Stimulated activated CD8-positive, alpha-beta memory T cell treated with anti-CD3 and anti-CD28 coated beads, Interleukin-12 subunit alpha, Interleukin-12 subunit beta, amount 100 ng/mL, for 1 hour (primary cell): ENCODE measurements at regions not wholly inside any gene's neighbourhood (a gene's known extent, or its start where the extent isn't known, plus 50 kb on each side); places are given as distances from the start of the nearest gene placed in this dataset.
"Not testable (repeated sequence)": the region's sequence is repeated elsewhere in the genome, so short reads cannot be mapped to it uniquely, and the experiment has no call there.

ENCODE experiments used
- DNase-seq: peaks from one replicate; pipeline ENCODE4 v3.0.0-alpha.2; 2020; ENCODE audit warnings: low read depth

DNA sequence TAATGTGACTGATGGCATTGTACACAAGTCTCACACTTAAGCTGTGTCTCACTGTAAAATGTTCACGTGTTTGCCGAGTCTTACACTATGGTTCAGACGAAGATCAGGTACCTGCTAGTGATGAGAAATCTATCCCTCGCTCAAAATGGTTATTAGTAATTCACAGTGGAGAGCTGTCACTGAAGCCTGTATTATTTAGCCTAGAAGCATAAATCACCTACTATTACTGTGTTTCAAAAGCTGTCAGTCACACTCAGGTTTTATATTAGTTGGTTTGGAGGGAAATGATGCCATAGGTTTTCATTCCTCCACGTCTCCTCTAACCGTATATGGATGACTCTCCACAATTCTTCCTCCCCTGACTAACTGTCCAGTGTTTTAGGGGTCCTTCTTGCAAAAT lies 292.4 kb upstream of the ZEB2 start:
- no peak for DNase-seq

DNA sequence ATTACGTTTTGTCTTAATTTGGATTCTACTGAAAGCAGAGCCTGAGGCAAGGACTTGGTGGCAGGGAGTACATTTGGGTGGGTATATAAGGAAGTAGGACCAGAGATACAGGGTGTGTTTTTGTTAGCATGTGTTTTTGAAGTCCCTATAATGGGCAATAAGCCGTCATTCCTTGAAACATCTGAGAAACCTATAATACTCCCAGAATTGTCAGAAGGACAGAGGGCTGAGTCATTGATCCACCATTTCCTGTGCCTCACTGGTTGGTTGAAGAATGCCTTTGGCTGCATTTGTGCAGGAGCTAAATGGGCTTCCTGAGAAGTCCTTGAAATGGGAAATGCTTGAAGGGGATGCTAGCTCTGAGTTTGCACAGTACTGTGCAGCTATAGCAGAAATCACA lies 281.8 kb upstream of the ZEB2 start:
- no peak for DNase-seq

DNA sequence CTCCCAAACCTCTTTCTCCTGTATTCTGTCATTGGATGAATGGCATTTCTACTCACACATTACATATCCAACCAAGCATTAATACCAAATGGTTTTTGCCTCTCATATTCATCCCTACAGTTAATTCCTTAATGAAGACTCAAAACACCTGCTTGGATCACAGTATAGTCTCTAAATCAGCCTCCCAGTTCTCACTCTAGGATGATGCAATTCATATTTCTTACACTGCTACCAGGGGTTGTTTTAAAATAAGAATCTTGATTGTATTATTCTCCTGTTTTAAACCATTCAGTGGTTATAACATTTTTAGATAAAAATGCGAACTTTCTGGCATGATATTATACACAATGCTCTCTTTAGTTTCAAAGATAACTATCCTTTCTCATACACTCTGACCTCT lies 281.4 kb upstream of the ZEB2 start:
- no peak for DNase-seq

DNA sequence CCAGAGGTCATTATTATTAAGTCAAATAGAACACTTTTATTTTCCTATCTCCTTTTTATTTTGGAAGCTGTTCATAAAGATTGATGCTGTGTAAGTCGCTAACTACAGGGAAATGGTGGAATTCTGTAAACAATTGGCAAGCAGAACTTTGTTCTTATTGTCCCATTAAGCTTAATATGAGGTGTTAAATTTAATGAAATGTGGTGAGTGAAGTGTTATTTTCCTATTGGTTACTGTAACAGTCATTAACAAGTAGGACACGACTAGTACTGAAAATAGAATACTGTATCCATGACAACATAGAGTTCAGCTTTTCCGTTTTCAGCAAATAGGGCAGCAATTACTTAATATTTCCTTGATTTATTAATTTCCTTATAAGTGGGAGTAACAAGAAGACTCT lies 279.1 kb upstream of the ZEB2 start:
- DNase-seq = no peak

DNA sequence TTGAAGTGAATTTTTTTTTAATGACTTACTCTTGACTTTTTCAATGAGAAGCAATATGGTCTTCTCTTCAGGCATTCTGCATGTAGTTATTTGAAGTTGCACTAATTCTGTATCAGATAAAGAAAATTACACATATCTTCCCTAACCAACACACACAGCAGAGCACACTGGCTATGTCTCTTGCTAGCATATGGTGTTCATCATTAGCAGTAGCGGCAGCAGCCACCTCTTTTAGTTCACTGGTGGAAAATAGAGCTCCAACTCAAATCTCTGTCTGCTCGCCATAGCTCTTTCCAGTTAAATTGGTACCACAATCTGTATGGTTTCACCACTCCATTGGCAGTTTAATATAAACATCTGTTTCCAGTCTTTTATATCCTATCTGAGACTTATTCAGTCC lies 278.1 kb upstream of the ZEB2 start:
- no peak for DNase-seq

DNA sequence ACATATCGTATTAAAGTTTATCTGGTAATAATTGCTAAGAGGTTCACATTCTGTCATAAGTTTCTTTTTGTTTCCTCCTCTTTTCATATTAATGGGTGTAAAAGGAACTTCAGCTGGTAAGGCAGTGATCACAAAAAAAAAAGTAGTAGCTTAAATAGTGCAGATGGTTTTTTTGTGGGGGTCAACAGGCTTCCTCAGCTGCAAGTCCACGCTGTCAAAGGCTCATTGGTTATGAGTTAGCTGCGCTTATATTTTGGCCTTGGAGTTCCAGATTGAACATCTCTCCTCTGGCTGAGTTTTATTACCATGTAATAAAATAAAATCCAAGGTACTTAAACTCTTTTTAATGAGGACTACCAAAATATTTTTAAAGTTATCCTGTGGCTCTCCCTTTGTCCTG lies 277.0 kb upstream of the ZEB2 start:
- no peak for DNase-seq

DNA sequence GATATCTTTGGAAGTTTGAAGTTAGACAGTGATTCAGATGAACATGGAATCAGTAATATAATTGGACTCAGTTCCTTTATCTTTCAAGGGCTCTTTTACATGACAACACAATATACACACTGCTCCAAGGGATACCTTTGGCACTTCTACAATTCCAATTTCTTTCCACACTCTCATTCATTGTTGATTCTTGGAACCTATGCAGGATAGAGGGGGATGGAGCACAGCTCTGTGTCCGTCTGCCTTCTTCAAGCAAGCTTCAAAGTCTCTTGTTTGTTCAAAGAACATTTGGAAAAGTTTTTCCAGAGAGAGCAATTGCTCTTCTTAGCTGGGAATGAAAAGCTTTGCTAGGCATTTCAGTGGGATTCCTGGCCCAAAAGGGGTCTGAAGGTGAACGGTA lies 276.2 kb upstream of the ZEB2 start:
- DNase-seq = no peak

DNA sequence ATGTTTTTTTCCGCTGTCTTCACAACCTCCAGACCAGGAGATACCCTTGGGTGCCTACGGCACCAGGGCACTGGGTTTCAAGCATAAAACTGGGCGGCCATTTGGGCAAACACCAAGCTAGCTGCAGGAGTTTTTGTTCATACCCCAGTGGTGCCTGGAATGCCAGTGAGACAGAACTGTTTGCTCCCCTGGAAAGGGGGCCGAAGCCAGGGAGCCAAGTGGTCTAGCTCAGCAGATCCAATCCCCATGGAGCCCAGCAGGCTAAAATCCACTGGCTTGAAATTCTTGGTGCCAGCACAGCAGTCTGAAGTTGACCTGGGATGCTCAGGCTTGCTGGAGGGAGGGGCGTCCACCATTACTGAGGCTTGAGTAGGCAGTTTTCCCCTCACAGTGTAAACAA lies 265.3 kb upstream of the ZEB2 start:
- no peak for DNase-seq

DNA sequence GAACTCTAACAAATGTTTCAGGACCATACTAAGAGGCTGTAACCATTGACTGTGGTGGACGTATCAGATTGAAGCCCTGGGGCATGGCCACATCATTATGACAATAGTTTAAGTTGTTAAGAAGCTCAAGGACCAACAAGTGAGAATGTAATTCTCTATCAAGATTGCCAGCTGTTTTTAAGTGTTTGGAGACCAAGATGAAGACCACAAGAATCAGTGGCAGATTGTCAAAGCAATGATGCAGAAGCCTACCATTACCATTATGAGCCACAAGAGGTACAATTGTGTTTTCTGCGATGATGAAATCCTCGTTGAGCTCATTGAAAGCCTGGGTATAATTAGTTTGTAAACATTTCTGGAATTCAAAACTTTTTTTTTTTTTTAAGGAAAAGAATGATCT lies 261.1 kb upstream of the ZEB2 start:
- DNase-seq = no peak

DNA sequence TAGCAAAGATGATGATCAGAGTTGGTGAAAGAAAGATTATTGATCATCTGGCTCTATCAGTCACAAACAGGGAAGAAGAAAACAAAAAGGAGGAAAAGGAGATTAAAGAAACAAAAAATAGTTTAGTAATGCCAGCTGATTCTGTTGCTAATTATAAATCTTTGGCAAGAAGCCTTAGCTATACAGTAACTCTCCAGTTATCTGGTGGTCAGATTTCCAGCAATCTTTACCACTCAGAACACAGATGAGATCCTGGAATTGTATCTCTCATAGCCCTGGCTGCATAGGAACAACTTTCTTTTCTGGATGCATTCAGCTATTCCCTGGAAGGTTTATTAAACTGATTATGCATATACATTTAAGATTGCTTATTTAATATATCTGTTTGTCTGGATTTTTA lies 256.8 kb upstream of the ZEB2 start:
- no peak for DNase-seq

DNA sequence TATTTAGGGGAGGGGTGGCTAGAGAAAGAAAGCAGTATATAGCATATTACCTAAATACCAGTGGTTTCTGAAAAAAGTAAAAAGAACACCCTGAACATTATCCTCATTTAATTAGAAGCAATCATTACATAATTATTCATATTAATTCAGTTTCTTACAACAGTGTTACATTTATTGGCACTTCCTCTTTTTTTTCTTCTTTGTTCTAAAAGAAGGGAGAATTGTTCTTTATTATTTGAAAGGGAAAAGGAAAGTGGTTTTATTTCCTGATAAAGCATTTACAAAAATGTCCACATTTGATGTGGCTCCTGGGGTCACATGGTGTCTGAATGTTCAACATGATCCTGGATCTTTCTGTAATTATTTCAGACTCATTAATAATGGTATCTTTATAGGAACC lies 254.9 kb upstream of the ZEB2 start:
- DNase-seq = no peak

DNA sequence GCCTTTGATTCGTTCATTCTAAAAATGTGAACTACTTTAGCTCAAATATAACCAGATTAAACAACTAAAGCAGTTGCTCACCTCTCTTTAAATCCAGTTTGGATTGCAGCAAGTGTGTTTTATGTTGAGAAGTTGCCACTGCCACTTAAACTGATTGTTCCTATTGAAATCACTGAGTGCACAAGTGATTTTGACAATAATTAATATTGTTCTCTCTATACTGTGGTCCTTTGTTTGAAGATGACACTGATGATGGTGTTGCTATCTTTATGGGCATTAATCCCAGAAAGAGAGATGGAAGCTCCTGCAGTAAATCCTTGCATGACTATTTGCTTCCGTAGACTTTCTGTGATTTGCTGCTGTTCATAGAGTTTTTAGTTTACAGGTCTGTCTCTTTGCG lies 251.4 kb upstream of the ZEB2 start:
- no peak for DNase-seq

DNA sequence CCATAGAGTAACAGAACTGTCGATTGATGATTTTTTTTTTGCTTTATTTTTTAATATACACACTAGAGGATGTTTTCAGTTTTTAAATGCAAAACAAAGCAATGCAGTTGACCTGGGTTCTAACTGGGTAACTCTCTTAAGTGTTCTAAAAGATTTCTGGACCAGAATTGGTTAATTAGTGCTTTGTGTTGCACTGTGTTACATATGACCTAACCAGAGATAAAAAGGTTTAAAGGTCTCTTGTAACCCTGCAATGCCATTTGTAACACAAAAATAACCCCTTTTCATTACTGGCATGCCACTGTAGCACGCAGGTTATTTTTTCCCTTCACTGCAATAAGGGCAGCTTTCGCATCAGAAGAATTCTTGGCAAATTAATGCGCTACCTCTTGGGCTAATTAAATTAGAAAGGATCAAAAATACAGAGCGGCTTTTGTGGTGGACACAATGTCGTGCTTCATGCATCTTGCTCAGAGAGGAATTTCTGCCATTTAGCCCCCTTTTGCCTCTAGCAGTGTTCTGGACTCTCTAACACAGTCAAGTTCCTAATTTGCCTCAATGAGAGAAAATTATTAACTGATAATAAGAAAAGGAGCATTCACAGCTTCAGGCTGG lies 250.8 kb upstream of the ZEB2 start:
- no peak for DNase-seq

DNA sequence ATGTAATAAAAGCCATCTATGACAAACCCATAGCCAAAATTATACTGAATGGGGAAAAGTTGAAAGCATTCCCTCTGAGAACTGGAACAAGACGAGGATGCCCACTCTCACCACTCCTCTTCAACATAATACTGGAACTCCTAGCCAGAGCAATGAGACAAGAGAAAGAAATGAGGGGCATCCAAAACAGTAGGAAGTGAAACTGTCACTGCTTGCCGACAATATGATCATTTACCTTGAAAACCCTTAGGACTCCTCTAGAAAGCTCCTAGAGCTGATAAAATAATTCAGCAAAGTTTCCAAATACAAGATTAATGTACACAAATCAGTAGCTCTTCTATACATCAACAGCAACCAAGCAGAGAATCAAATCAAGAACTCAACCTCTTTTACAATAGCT lies 241.0 kb upstream of the ZEB2 start:
- DNase-seq = not testable (repeated sequence)

DNA sequence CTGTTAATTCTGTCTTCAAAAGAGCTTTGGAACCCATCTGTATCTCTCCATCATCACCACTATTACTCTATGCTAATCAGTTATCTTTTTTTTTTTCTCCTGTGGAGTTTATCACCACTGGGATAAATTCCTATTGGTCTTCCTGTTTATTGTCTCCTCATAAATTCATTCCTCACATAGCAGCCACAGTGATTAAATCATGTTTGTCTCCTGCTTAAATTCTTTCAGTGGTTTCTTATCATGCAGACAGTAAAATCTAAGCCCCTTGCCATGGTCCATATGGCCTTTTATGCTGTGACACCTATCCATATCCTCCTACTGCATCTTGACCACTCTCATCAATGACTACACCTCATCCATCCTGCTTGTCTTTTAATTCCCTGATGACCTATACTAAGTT lies 239.8 kb upstream of the ZEB2 start:
- DNase-seq = no peak

DNA sequence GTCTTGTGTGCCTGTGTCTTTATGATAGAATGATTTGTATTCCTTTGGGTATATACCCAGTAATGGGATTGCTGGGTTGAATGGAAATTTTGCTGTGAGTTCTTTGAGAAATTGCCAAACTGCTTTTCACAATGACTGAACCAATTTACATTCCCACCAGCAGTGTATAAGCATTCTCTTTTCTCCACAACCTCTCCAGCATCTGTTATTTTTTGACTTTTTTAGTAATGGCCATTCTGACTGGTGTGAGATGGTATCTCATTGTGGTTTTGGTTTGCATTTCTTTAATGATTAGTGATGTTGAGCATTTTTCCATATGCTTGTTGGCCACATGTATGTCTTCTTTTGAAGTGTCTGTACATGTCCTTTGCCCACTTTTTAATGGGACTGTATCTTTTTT lies 238.3 kb upstream of the ZEB2 start:
- not testable (repeated sequence) for DNase-seq

DNA sequence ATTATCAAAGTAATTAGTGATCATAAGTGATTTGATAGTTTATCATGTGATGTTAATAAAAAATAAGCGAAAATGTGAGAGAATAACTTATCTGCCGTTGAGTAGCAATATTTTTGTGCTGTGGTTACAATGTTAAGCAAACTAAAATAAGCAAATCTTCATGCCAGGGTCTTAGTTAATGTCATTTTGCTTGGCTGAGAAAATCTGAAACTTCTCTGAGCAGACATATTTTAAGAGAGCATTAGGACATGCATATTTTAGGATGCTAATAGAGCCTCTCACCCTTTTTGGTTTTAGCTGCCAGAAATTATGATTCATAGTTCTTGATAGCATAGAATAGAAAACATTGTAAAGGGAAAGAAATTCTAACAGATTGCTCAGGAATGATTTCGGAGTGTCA lies 233.5 kb upstream of the ZEB2 start:
- no peak for DNase-seq

DNA sequence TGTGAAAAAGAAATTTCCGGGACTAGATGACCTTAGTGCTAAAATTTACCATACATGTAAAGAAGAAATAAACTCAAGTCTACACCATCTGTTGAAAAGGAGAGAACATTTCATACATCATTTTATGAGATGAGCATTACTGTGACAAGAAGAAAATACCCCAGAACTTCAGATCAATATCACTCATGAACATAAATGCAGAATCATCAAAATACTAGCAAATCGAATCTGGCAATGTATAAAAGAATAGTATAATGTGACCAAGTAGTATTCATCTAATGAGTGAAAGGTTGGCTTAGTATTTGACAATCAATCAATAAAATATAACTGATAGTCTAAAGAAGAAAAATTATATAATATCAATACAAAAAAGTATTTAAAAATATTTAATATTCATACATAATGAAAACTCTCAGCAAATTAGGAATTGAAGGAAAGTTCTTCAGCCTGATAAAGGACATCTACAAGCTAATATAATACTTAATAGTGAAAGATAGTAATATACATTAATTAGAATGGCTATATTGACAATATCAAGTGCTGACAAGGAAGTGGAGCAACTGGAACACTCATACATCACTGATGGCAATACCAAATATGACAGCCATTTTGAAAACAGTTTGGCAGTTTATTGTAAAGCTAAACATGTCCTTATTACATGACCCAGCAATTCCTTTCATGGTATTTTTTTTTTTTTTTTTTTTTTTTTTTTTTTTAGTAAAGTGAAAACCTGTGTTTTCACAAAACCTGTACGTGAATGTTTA lies 231.4 kb upstream of the ZEB2 start:
- no peak for DNase-seq

DNA sequence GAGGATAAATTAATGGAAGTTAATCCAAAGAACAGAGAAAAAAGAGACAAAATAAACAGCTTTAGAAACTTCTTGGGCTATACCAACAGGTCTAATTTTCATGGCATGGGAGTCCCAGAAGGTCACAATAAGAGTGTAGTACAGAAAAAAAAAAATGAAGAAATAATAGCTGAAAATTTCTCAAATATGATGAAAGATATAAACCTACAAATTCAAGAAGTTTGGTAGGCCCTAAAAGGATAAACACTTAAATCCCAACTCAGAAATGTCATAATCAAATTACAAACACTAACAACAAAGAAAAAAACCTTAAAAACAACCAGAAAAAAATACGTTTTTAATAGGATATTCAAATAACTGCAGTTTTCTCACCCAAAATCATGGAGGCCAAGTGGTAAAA lies 229.3 kb upstream of the ZEB2 start:
- DNase-seq = no peak

DNA sequence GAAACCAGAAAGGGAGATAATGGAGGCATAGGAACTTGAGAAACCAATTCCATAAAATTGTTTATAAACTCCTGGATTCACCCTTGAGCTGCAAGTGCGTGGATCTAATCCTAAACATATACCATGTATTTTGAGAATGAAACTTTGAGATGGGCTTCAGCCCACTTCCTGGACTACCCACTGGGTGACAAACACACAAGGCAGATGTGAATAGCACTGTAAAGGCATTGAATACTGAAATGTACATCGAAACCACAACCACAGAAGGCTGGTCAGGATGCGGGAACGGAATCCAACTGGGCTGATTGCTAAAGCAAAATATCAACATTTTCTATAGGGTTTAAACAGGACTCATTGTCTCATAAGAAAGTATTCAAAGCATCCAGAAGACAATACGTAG lies 228.5 kb upstream of the ZEB2 start:
- DNase-seq = no peak

DNA sequence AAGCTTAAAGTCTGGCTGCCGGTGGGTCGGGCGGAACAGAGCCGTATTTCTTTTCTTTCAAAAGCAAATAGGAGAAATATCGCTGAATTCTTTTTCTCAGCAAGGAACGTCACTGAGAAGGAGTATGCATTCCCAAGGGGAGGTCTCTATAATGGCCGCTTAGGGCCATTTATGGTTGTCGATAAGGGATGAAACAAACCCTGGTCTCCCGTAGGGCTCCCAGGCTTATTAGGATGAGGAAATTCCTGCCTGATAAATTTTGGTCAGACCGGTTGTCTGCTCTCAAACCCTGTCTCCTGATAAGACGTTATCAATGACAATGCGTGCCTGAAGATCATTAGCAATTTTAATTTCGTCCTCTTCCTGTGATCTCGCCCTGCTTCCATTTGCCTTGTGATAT lies 227.7 kb upstream of the ZEB2 start:
- DNase-seq = no peak

DNA sequence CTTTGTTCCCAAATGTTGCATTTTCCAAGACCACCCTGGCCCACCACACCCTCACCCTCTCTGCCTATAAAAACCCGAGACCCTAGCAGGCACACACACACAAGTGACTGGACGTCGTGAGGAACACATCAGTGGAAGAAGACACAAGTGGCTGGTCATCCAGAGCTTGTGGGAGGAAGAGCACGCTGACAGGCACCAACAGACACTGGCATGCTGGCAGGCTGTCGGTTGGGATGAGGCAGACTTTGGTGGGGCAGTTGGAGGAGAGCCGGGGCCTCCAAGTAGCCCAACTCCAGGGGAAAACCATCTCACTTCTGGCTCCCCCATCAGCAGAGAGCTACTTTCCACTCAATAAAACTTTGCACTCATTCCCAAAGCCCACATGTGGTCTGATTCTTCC lies 225.5 kb upstream of the ZEB2 start:
- DNase-seq = no peak

DNA sequence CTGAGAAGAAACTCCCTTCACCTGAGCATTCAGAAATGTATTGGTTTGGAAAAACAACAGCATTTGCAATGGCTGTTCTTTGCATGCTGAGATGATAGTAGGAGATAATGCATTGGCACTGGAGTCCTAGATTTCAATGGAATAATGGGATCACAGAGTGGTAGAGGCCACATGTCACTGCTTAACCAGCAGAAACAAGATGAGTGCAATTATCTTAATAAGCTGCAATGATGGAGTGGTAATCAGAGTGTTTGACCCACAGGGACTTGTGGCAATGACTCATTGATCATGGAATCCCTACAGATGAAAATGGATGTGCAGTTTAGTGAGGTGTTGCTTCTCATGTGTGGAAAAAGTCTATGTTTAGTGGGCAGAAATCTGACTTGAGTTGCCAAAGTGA lies 218.8 kb upstream of the ZEB2 start:
- no peak for DNase-seq

DNA sequence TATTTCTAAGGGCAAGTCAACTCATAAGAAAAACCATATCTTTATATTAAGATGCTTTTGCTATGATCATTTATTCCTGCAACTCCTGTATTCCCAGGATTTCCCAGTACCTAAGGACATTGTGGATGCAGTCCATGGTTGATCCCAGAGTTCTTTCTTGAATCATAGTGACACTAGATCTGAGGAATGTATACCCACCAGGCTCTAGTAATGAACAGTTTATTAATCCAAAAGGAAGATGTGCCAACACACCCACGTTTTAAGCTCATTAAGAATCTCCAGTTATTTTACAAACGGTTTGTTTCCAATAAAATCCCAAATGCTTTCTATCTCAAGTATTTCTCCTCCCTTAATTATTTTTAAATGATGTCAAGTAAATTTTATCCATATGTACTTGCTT lies 210.8 kb upstream of the ZEB2 start:
- no peak for DNase-seq
